ENCODE measurements at regions not wholly inside any gene's neighbourhood (a gene's known extent, or its start where the extent isn't known, plus 50 kb on each side); places are given as distances from the start of the nearest gene placed in this dataset.

GRCh38 chr11:16618431-16618830, 120.0 kb upstream of the C11orf58 start:
- Histone ChIP-seq H3K36me3 (no peaks in the 10 kb centered on the region), H3K27ac (no peak overlapping the region), H3K4me1 (ENCODE audit: control insufficient read depth in 1 of 2, low read depth in 2 of 2) (peaks cover 6 to 8% of the 10 kb centered on the region in 2 donors), H3K27me3 (replicated peaks; ENCODE audit: insufficient read depth) (peaks cover 4% of the 10 kb centered on the region), H3K9me3 (no peaks in the 10 kb centered on the region), H3K4me3 (no peak overlapping the region)
- ATAC-seq (ENCODE audit: insufficient number of reproducible peaks, low FRiP score, low read depth) (no peak), DNase-seq (ENCODE audit: low spot score) (no peak)
- no peak for TF ChIP-seq CTCF (IDR thresholded peaks at IDR 0.05)

DNA sequence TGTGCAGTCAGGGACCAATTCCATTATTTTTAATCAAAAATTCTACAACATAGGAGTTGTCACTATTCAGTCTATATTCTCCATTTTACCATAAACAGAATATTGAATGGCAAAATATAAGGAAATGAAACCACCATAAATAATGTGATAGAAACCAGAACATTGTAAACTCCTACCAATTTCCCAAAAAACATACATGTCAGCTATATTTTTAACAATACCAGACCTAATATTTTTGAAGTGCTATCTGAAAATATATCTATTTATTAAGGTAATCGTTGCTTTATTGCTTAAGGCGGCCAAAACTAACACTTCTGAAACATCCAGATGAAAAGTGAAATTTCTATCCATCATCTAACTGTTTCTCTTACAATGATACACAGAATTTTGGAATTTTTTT, 123.0 kb upstream of the C11orf58 start:
- Histone ChIP-seq H3K9me3 (no peaks in the 10 kb centered on the region), H3K4me1 (ENCODE audit: control insufficient read depth in 1 of 2, low read depth in 2 of 2) (peaks cover 11 to 16% of the 10 kb centered on the region in 2 donors), H3K27ac (no peak overlapping the region), H3K27me3 (replicated peaks; ENCODE audit: insufficient read depth) (peaks cover 9% of the 10 kb centered on the region), H3K4me3 (no peak overlapping the region), H3K36me3 (no peaks in the 10 kb centered on the region)
- DNase-seq (ENCODE audit: low spot score), result no peak
- no peak for TF ChIP-seq CTCF (IDR thresholded peaks at IDR 0.05)
- ATAC-seq (ENCODE audit: insufficient number of reproducible peaks, low FRiP score, low read depth), result no peak

DNA sequence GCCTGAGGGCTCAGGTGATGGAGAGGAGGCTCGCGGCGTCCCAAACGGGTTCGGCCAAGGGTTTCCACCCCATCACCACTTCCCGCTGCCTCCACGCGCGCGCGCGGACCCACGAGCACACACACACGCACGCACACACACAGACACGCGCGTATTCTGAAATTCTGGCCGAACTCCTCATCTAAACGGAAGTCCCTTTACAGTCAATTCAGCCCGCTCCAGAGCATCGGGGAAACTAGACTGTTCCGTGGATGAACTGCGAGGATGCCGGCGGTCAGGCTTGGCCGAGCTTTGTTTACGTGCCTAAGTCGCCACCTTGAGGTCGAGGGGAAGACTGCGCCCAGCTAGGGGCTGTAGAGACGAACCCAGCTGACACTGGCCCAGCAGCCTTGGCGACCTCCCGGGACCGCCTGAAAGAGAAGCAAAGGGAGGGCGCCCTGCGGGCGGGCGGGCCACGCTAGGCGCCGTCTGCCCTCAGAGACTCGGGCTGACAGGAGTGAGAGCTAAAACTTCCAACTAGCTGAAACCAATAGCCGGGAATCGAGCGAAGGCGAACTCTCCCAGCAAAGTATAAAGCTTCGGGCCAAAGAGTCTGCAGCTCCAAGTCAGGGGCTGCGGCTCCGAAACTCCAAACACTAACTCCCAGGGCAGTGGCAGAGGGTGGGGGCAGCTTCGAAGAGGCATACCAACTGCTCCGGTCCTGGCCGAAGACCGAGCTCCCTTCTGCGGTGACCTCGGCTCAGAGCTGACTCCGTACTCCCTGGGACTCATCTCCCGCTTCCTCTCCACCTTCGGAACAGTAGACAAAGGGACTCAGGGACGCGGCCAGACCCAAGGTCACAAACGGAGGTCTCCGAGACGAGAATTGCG, 124.7 kb upstream of the C11orf58 start:
- Histone ChIP-seq H3K9me3 (no peaks in the 10 kb centered on the region), H3K4me3 (peak overlapping the region; percentile 71), H3K4me1 (ENCODE audit: control insufficient read depth in 1 of 2, low read depth in 2 of 2) (peaks cover 11 to 16% of the 10 kb centered on the region in 2 donors), H3K27me3 (replicated peaks; ENCODE audit: insufficient read depth) (peaks cover 13% of the 10 kb centered on the region), H3K27ac (no peak overlapping the region), H3K36me3 (no peaks in the 10 kb centered on the region)
- DNase-seq (ENCODE audit: low spot score), result no peak
- ATAC-seq (ENCODE audit: insufficient number of reproducible peaks, low FRiP score, low read depth), result peak; percentile 97
- peak; percentile 82 for TF ChIP-seq CTCF (IDR thresholded peaks at IDR 0.05)

DNA sequence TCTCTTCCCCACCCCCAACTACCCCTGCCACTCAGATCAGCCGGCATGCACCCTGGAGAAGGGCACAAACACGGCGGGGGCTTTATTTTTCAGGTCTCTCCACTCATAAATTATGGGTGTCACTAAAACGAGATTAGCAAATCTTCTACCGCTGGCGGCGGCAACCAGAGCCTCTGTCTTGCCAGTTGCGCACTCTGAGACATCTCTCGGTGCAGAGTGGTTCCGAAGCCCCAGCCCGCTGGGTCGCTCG, 125.3 kb upstream of the C11orf58 start:
- Histone ChIP-seq H3K9me3 (no peaks in the 10 kb centered on the region), H3K27me3 (replicated peaks; ENCODE audit: insufficient read depth) (peaks cover 13% of the 10 kb centered on the region), H3K4me3 (peak overlapping the region; percentile 71), H3K36me3 (no peaks in the 10 kb centered on the region), H3K4me1 (ENCODE audit: control insufficient read depth in 1 of 2, low read depth in 2 of 2) (peaks cover 11 to 16% of the 10 kb centered on the region in 2 donors), H3K27ac (no peak overlapping the region)
- no peak for TF ChIP-seq CTCF (IDR thresholded peaks at IDR 0.05)
- DNase-seq (ENCODE audit: low spot score) (no peak), ATAC-seq (ENCODE audit: insufficient number of reproducible peaks, low FRiP score, low read depth) (no peak)

GRCh38 chr11:16612566-16613261, 125.7 kb upstream of the C11orf58 start:
- no peak for DNase-seq (ENCODE audit: low spot score)
- ATAC-seq (ENCODE audit: insufficient number of reproducible peaks, low FRiP score, low read depth), result no peak
- Histone ChIP-seq H3K27me3 (replicated peaks; ENCODE audit: insufficient read depth) (peaks cover 16% of the 10 kb centered on the region), H3K4me1 (ENCODE audit: control insufficient read depth in 1 of 2, low read depth in 2 of 2) (peaks cover 11 to 18% of the 10 kb centered on the region in 2 donors), H3K9me3 (no peaks in the 10 kb centered on the region), H3K36me3 (no peaks in the 10 kb centered on the region), H3K27ac (no peak overlapping the region), H3K4me3 (peak overlapping the region; percentile 71)
- TF ChIP-seq CTCF (IDR thresholded peaks at IDR 0.05), result no peak

All from thoracic aorta (tissue), 2 donors.